Body of pancreas (tissue), 4 donors: ENCODE measurements at regions not wholly inside any gene's neighbourhood (a gene's known extent, or its start where the extent isn't known, plus 50 kb on each side); places are given as distances from the start of the nearest gene placed in this dataset.
A peak's percentile ranks its signal among the peaks of the same experiment; 100 is the strongest.

Source experiments
- ATAC-seq: fragments of 150-250 bp; one replicate; pipeline ENCODE4 v1.9.1; 2016
- DNase-seq, 4 donors: peaks; one replicate each; pipeline ENCODE4 v3.0.0-alpha.2; 2019
- H3K27ac ChIP-seq, 4 donors: fragments of 200-600 bp; sonication (generic); 1 replicate in 3 of 4; 2 replicates in 1 of 4; pipeline versions ENCODE4 v1.5.1 to v1.6.1; 2016 to 2019; ENCODE audit warnings: mild to moderate bottlenecking in 1 of 4, mixed read lengths in 1 of 4, moderate library complexity in 1 of 4
- H3K27me3 ChIP-seq, 2 donors: fragments of 200-600 bp; sonication (generic); one replicate each; pipeline ENCODE4 v1.6.0; 2016; ENCODE audit warnings: mild to moderate bottlenecking in 1 of 2
- H3K36me3 ChIP-seq, 2 donors: fragments of 200-600 bp; sonication (generic); replicated peaks in 1 of 2; 2 replicates each; pipeline ENCODE4 v1.5.1; 2016; ENCODE audit warnings: low read depth in 2 of 2; ENCODE audit not compliant: insufficient read depth in 1 of 2
- H3K4me1 ChIP-seq: fragments of 200-600 bp; sonication (generic); one replicate; pipeline ENCODE4 v1.6.0; 2016
- H3K4me3 ChIP-seq, 2 donors: fragments of 200-600 bp; sonication (generic); 1 replicate in 1 of 2; 2 replicates in 1 of 2; pipeline ENCODE4 v1.5.1; 2016 to 2019
- H3K9me3 ChIP-seq, 3 donors: fragments of 200-600 bp; sonication (generic); 1 replicate in 2 of 3; 2 replicates in 1 of 3; pipeline ENCODE4 v1.5.1; 2016
- CTCF ChIP-seq, 7 experiments: fragments of 450-650 bp in 4 of 7; fragments of 200-600 bp in 3 of 7; sonication (generic) in 3 of 7; IDR thresholded peaks; one replicate each; pipeline ENCODE4 v1.5.1; 2016 to 2019; ENCODE audit warnings: antibody characterized with exemption in 7 of 7
- POLR2A ChIP-seq, 3 donors: fragments of 450-650 bp; IDR thresholded peaks; one replicate each; pipeline ENCODE4 v1.6.1; 2016; ENCODE audit warnings: antibody characterized with exemption in 3 of 3, mild to moderate bottlenecking in 2 of 3
- WGBS, 2 donors: methylation state at CpG; one replicate each; pipeline ENCODE4 v1.1.5; 2017; 5-methylcytosine and 5-hydroxymethylcytosine counted together
- intact Hi-C: fragments of 100-400 bp; cut with DNase I; formaldehyde crosslinking; loops from one replicate; pipeline ENCODE4 v1.15.1; 2023

- H3K4me1 ChIP-seq = peaks cover 18% of the 10 kb centered on the region
- no peak for TF ChIP-seq CTCF (IDR thresholded peaks at IDR 0.05)
- TF ChIP-seq POLR2A (IDR thresholded peaks at IDR 0.05) = no peak
- WGBS, 2 donors = 81 to 90% methylated on average over 15 to 21 of the region's 21 CpGs
- intact Hi-C loops = loop anchor here (5.0 kb wide), 1 partner anchor 162 kb away; no protein-coding TSS in a partner anchor
- no peak overlapping the region for H3K27ac ChIP-seq
- no peaks in the 10 kb centered on the region for H3K9me3 ChIP-seq
- no peak overlapping the region for H3K4me3 ChIP-seq
- H3K36me3 ChIP-seq = no peaks in the 10 kb centered on the region
- DNase-seq = peak in 1 of 4 donors; percentile 11
- ATAC-seq = no peak
- H3K27me3 ChIP-seq = no peaks in the 10 kb centered on the region
These were observed 189.2 kb downstream of the SEC14L1 start for GRCh38 chr17:77329741-77330531.

DNA sequence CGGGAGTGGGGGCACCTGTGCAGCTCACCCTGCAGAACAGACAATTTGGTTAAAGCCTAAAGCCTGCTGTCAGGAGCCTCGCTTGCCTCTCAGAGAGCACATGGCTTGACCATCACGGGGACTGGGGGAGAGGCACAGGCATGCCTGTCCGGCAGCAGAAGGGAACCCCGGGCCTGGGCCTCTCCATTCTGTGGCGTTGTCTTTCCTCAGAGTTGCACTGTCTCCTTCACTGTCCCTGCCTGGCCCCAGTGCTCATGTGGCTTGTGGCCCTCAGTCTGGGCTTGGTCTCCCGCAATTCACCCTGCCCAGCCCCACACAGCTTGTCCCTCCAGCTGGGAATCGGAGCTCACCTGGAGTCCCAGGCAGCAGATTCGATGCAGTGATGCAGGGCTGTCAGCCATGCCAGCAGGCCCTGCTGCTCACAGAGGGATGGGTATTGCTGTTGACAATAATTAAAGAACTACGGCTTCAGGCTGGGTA, 189.9 kb downstream of the SEC14L1 start:
- Histone ChIP-seq H3K36me3 (no peaks in the 10 kb centered on the region), H3K27ac (no peak overlapping the region), H3K4me3 (no peak overlapping the region), H3K9me3 (no peaks in the 10 kb centered on the region), H3K27me3 (no peaks in the 10 kb centered on the region), H3K4me1 (peaks cover 11% of the 10 kb centered on the region)
- WGBS, 2 donors = 80 to 82% methylated on average over 4 to 10 of the region's 10 CpGs
- no peak for ATAC-seq
- TF ChIP-seq POLR2A (IDR thresholded peaks at IDR 0.05) = no peak
- TF ChIP-seq CTCF (IDR thresholded peaks at IDR 0.05) = no peak
- intact Hi-C loops = loop anchor here (5.0 kb wide), 1 partner anchor 162 kb away; no protein-coding TSS in a partner anchor
- peak in 1 of 4 donors; percentile 10 for DNase-seq

DNA sequence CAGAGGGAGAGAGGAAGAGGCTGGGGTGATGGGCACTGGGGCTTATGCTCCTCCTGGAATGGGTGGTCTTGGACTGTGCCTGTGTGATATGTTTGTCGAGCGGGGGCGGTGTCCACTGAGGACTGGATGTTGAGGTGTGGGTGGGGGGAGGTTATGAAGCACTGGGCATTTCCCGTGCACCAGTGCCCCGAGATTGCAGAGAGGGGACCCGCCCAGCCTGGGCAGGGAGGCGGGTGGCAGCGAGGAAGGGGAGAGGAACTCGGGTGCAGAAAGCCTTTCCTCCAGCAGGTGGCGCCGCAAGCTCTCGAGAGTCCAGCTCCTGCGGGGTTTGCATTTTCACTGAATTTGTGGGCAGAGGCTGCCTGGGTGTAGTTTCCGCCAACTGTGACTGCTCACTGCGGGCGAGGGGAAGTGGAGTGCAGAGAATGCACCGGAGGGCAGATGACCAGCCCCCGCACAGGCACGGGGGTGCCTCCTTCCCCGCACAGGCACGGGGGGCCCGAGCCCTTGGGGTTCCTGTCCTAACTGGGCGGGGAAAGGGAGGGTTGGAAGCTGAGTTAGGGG, 190.6 kb downstream of the SEC14L1 start:
- Histone ChIP-seq H3K27me3 (no peaks in the 10 kb centered on the region), H3K4me1 (peaks cover 11% of the 10 kb centered on the region), H3K27ac (peak overlapping the region in 2 of 4 donors; percentile 34 to 65), H3K9me3 (no peaks in the 10 kb centered on the region), H3K4me3 (no peak overlapping the region), H3K36me3 (no peaks in the 10 kb centered on the region)
- 13 to 14% methylated on average over 11 to 23 of the region's 23 CpGs for WGBS, 2 donors
- peak; percentile 89 to 94 (median 92) for DNase-seq
- ATAC-seq = peak; percentile 88
- intact Hi-C loops = loop anchor here (5.0 kb wide), 1 partner anchor 161 kb away; no protein-coding TSS in a partner anchor
- TF ChIP-seq CTCF (IDR thresholded peaks at IDR 0.05) (peak; percentile 86 to 96 (median 92)), POLR2A (IDR thresholded peaks at IDR 0.05) (no peak)

DNA sequence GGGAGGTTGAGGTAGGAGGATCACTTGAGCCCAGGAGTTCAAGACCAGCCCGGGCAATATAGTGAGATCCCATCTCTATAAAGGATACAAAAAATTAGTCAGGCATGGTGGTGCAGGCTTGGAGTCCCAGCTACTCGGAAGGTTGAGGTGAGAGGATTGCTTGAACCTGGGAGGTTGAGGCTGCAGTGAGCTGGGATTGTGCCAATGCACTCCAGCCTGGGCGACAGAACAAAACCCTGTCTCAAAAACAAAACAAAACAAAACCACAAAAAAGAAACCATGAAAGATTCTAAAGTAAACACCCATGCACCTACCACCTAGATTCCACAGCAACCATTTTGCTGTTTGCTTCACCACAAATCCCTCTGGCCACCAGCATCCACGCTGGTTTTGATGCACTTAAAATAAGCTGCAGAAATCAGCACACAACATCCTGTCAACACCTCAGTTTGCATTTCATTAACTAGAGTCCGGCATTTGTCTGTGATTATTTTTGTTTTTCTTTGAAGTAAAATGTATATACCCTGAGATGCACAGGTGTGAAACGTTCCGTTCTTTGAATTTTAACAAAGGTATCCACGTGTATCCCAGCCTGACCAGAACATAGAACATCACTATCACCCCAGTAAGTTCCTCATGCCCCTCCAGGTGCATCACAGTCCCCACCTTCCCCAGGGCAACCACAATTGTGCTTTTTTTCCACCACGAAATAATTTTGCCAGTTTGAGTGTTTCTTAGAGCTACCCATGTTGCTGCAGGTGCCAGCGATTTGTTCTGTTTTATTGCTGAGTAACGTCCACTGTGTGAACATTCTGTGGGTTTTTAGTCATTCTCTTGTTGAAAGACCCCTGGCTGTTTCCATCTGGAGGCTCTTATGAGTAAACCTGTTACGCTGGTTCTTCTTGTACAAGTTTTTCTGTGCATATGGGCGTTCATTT, 191.5 kb downstream of the SEC14L1 start:
- DNase-seq (peak in 1 of 4 donors; percentile 9), ATAC-seq (no peak)
- intact Hi-C loops = loop anchor here (5.0 kb wide), 1 partner anchor 160 kb away; no protein-coding TSS in a partner anchor
- no peak overlapping the region for H3K4me3 ChIP-seq
- no peaks in the 10 kb centered on the region for H3K36me3 ChIP-seq
- no peaks in the 10 kb centered on the region for H3K9me3 ChIP-seq
- TF ChIP-seq POLR2A (IDR thresholded peaks at IDR 0.05) (no peak), CTCF (IDR thresholded peaks at IDR 0.05) (no peak)
- H3K27me3 ChIP-seq = no peaks in the 10 kb centered on the region
- peak overlapping the region in 2 of 4 donors; percentile 34 to 65 for H3K27ac ChIP-seq
- WGBS, 2 donors = 69 to 76% methylated on average over 13 of the region's 13 CpGs
- peaks cover 11% of the 10 kb centered on the region for H3K4me1 ChIP-seq
